Hepatocyte (in vitro differentiated cells): ENCODE measurements at regions not wholly inside any gene's neighbourhood (a gene's known extent, or its start where the extent isn't known, plus 50 kb on each side); places are given as distances from the start of the nearest gene placed in this dataset.

Experiments used
- DNase-seq: peaks from one replicate; pipeline ENCODE4 v3.0.0-alpha.2; 2016; ENCODE audit warnings: low spot score
- H2AFZ ChIP-seq: fragments of 200-600 bp; sonication (generic); 2 replicates; pipeline ENCODE4 v1.6.0; 2016; ENCODE audit warnings: antibody characterized with exemption, mild to moderate bottlenecking
- H3K27ac ChIP-seq: fragments of 200-600 bp; sonication (generic); 2 replicates; pipeline ENCODE4 v1.5.1; 2016; ENCODE audit warnings: mild to moderate bottlenecking
- H3K27me3 ChIP-seq: fragments of 200-600 bp; sonication (generic); 2 replicates; pipeline ENCODE4 v1.6.1; 2016
- H3K36me3 ChIP-seq: fragments of 200-600 bp; sonication (generic); replicated peaks from 2 replicates; pipeline ENCODE4 v1.5.1; 2016; ENCODE audit warnings: low read depth; ENCODE audit not compliant: insufficient read depth
- H3K4me1 ChIP-seq: fragments of 200-600 bp; sonication (generic); 2 replicates; pipeline ENCODE4 v1.5.1; 2016; ENCODE audit warnings: mild to moderate bottlenecking, moderate library complexity; ENCODE audit not compliant: insufficient read depth
- H3K4me2 ChIP-seq: fragments of 200-600 bp; sonication (generic); 2 replicates; pipeline ENCODE4 v1.6.0; 2016
- H3K4me3 ChIP-seq: fragments of 200-600 bp; sonication (generic); 2 replicates; pipeline ENCODE4 v1.5.1; 2016; ENCODE audit warnings: mild to moderate bottlenecking
- H3K79me2 ChIP-seq: fragments of 200-600 bp; sonication (generic); 2 replicates; pipeline ENCODE4 v1.6.0; 2017; ENCODE audit warnings: mild to moderate bottlenecking
- H3K9me2 ChIP-seq: fragments of 200-600 bp; sonication (generic); replicated peaks from 2 replicates; pipeline ENCODE4 v1.6.0; 2017; ENCODE audit warnings: mild to moderate bottlenecking; ENCODE audit not compliant: insufficient read depth
- H3K9me3 ChIP-seq: fragments of 200-600 bp; sonication (generic); 2 replicates; pipeline ENCODE4 v1.5.1; 2016; ENCODE audit warnings: low read depth, mild to moderate bottlenecking
- H4K20me1 ChIP-seq: fragments of 200-600 bp; sonication (generic); 2 replicates; pipeline ENCODE4 v1.6.0; 2016; ENCODE audit warnings: mild to moderate bottlenecking; ENCODE audit not compliant: insufficient read depth, poor library complexity, severe bottlenecking
- EZH2 ChIP-seq: fragments of 200-600 bp; sonication (generic); IDR thresholded peaks from 2 replicates; pipeline ENCODE4 v1.6.1; 2016; ENCODE audit warnings: antibody characterized with exemption, mild to moderate bottlenecking, borderline replicate concordance
- EZH2phosphoT487 ChIP-seq: fragments of 200-600 bp; sonication (generic); IDR thresholded peaks from one replicate; pipeline ENCODE4 v1.6.1; 2018; ENCODE audit warnings: antibody characterized with exemption, mild to moderate bottlenecking, low read depth, moderate library complexity; ENCODE audit not compliant: unreplicated experiment, severe bottlenecking
- WGBS: methylation state at CpG from one replicate; pipeline ENCODE4 v1.1.6; 2016; ENCODE audit warnings: low lambda C conversion rate; ENCODE audit errors: missing lambda C conversion rate; 5-methylcytosine and 5-hydroxymethylcytosine counted together
- TF ChIP-seq, protein P1 (sequence below): fragments of 200-600 bp; sonication (generic); IDR thresholded peaks from 2 replicates; pipeline ENCODE4 v1.5.1; 2016; ENCODE audit warnings: antibody characterized with exemption, mild to moderate bottlenecking; ENCODE audit not compliant: poor library complexity

- no peak overlapping the region for H3K4me3 ChIP-seq
- WGBS = 56% methylated on average over 15 of the region's 15 CpGs
- no peaks in the 10 kb centered on the region for H3K27me3 ChIP-seq
- H3K27ac ChIP-seq = no peak overlapping the region
- no peak for DNase-seq
- peak overlapping the region; percentile 35 for H2AFZ ChIP-seq
- H3K36me3 ChIP-seq = no peaks in the 10 kb centered on the region
- no peaks in the 10 kb centered on the region for H3K9me3 ChIP-seq
- no peak overlapping the region for H3K4me2 ChIP-seq
- no peaks in the 10 kb centered on the region for H3K79me2 ChIP-seq
- H4K20me1 ChIP-seq = no peaks in the 10 kb centered on the region
- no peaks in the 10 kb centered on the region for H3K9me2 ChIP-seq
- peaks cover 9% of the 10 kb centered on the region for H3K4me1 ChIP-seq
- TF ChIP-seq, protein P1, sequence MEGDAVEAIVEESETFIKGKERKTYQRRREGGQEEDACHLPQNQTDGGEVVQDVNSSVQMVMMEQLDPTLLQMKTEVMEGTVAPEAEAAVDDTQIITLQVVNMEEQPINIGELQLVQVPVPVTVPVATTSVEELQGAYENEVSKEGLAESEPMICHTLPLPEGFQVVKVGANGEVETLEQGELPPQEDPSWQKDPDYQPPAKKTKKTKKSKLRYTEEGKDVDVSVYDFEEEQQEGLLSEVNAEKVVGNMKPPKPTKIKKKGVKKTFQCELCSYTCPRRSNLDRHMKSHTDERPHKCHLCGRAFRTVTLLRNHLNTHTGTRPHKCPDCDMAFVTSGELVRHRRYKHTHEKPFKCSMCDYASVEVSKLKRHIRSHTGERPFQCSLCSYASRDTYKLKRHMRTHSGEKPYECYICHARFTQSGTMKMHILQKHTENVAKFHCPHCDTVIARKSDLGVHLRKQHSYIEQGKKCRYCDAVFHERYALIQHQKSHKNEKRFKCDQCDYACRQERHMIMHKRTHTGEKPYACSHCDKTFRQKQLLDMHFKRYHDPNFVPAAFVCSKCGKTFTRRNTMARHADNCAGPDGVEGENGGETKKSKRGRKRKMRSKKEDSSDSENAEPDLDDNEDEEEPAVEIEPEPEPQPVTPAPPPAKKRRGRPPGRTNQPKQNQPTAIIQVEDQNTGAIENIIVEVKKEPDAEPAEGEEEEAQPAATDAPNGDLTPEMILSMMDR = no peak
- TF ChIP-seq EZH2 (no peak), EZH2phosphoT487 (no peak)
Measured at GRCh38 chr19:33879818-33880575, 83.3 kb downstream of the KCTD15 start.

- TF ChIP-seq, protein P1 = no peak
- TF ChIP-seq EZH2phosphoT487 = no peak
- no peak for TF ChIP-seq EZH2
- H4K20me1 ChIP-seq = no peaks in the 10 kb centered on the region
- H3K4me2 ChIP-seq = peak overlapping the region; percentile 72
- no peaks in the 10 kb centered on the region for H3K36me3 ChIP-seq
- peak overlapping the region; percentile 36 for H3K27ac ChIP-seq
- H3K9me3 ChIP-seq = no peaks in the 10 kb centered on the region
- H3K4me1 ChIP-seq = peaks cover 9% of the 10 kb centered on the region
- H3K9me2 ChIP-seq = no peaks in the 10 kb centered on the region
- H3K4me3 ChIP-seq = no peak overlapping the region
- no peaks in the 10 kb centered on the region for H3K79me2 ChIP-seq
- 14% methylated on average over 12 of the region's 12 CpGs for WGBS
- peak overlapping the region; percentile 94 for H2AFZ ChIP-seq
- no peaks in the 10 kb centered on the region for H3K27me3 ChIP-seq
- DNase-seq = no peak
Measured at GRCh38 chr19:33883859-33884519, 87.3 kb downstream of the KCTD15 start.

DNA sequence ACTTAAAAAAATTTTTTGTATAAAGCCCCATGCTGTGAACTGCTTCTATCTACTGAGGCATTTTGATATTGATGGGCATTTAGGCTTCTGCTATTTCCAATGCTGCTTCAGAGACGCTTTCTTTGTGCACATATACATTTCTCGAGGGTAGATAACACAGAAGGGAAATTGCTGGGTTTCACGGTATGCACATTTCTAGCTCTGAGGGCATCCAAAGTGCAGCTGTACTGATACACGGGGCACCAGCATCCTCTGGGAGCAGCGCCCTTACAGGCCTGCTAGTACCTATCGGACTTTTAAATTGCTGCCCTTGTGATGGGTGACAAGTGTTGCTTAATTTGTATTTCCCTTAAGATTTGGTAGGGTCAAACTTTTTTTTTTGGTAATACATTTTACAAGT, 88.6 kb downstream of the KCTD15 start:
- Histone ChIP-seq H3K36me3 (no peaks in the 10 kb centered on the region), H2AFZ (no peak overlapping the region), H4K20me1 (no peaks in the 10 kb centered on the region), H3K27me3 (no peaks in the 10 kb centered on the region), H3K27ac (no peak overlapping the region), H3K4me1 (peaks cover 9% of the 10 kb centered on the region), H3K4me3 (no peak overlapping the region), H3K79me2 (no peaks in the 10 kb centered on the region), H3K9me2 (no peaks in the 10 kb centered on the region), H3K9me3 (no peaks in the 10 kb centered on the region), H3K4me2 (no peak overlapping the region)
- WGBS = 78% methylated on average over 6 of the region's 6 CpGs
- TF ChIP-seq, protein P1 = no peak
- TF ChIP-seq EZH2phosphoT487 = no peak
- TF ChIP-seq EZH2 = no peak
- no peak for DNase-seq
